ENCODE measurements at regions not wholly inside any gene's neighbourhood (a gene's known extent, or its start where the extent isn't known, plus 50 kb on each side); places are given as distances from the start of the nearest gene placed in this dataset.
"Not testable (repeated sequence)": the region's sequence is repeated elsewhere in the genome, so short reads cannot be mapped to it uniquely, and the experiment has no call there.

- no peak for DNase-seq
These were observed 123.2 kb upstream of the SLC38A4 start for GRCh38 chr12:46948936-46949545.

DNA sequence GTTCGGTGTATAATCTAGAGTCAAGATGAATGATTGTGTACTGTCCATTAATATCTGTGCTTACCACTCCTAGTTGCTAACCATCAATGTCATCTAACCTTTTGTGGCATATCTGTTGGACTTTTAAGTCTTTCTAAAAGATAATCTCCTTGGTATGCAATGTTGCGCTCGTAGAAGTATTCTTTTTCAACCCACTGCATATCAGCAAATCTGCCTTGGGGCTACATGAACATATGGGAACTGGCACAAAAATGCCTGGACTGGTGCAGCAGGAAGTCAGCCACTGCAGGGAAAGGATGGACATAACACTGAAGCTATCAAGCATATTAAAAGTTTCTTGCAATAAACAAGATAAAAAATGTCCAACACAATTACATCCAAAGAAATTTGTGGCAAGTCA lies 124.3 kb upstream of the SLC38A4 start:
- DNase-seq: no peak

DNA sequence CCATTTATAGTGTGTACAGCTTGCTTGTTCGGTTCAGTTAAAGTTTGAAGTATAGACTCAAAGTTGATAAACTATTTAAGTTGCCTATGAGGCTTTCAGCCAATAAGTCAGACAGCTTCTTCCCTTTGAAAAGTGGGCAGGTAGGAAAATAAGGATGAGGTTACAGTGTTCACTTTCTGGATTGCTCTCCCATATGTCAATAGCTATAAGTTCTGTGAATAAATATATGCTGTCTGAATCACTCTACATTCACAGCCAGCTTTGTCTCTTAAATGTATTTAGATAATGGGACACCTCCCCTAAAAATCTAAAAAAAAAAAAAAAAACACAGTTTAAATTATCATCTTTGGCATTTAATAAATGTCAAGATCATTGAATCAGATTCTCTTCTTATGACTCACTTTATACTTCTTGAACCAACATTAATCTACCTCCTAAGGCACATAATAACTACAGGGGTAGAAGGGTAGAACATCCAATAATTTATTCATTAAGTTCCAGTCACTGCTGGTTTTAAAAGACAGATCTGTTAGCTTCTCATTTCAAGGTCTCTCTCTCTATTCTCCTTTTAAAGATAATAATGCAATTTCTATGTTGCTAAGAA lies 126.4 kb upstream of the PCED1B start:
- DNase-seq: no peak

GRCh38 chr12:46956451-46957035 lies 122.9 kb upstream of the PCED1B start:
- no peak for DNase-seq

DNA sequence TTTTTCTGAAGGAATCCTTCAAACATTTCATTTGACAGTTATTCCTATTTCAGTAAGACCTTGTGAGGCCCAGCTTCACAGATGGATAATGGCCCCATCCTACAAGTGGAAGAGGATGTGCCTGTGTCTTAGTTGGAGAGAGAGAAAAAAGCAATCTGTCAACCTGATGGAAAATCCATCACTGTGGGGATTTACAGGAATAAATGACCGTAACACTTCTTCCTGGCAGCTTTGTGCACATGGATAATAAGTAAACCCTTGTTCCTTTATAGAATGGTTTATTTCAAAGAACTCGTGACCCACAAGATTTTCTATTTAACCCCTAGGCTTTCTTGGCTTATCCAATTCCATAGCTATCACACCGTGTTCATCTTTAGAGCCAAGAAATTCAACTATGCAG lies 121.4 kb upstream of the PCED1B start:
- DNase-seq: no peak

GRCh38 chr12:46958599-46959290 lies 120.7 kb upstream of the PCED1B start:
- no peak for DNase-seq

- no peak for DNase-seq
These were observed 119.9 kb upstream of the PCED1B start for GRCh38 chr12:46959502-46959901.

- DNase-seq: no peak
These were observed 118.7 kb upstream of the PCED1B start for GRCh38 chr12:46960681-46961080.

GRCh38 chr12:46963191-46963590 lies 116.2 kb upstream of the PCED1B start:
- no peak for DNase-seq

DNA sequence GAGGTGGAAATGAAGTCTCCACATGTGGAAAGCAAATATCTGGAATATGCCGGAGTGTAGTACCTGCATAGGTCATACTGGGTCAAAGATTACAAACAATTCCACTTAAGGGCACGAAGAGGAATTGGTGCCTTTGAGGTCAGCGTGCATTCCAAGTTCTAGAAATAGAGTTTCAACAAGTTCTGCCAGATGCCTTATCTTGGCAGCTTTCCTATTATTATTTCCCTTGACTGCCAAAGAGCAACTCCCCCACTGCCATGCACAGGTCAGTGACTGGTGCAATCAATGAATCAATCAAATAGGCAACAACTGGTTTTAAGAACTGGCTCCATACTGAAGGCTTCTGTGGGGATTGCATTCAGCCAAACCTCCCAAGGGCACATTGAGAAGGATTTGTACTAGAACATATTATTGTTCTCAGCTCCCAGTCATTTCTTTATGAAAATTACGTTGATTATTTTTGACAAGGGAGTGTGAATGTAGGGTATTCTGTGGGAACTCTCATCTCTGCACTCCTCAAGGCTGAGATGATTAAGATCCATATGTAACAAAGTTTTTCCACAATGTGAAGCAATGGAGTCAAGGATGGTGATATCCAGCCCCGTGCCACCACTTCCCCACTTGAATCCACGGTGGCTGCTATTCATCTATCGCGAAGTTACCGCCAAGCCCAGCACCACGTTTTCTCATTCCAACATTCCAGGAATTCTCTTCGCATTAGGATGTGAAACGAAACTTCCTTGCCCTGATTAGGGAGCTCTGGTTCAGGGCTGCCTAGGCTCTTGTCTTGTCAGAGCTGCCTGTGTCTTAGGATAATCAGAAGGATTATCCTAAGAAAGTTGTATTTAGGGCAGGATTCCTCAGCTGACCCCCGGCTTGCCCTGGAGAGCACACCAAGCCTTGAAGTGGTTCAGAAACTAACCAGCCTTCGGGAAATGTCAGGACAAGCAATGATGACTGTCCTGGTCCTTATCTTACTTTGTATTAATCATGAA lies 115.1 kb upstream of the PCED1B start:
- DNase-seq: no peak

- DNase-seq: no peak
These were observed 114.3 kb upstream of the PCED1B start for GRCh38 chr12:46965137-46965536.

DNA sequence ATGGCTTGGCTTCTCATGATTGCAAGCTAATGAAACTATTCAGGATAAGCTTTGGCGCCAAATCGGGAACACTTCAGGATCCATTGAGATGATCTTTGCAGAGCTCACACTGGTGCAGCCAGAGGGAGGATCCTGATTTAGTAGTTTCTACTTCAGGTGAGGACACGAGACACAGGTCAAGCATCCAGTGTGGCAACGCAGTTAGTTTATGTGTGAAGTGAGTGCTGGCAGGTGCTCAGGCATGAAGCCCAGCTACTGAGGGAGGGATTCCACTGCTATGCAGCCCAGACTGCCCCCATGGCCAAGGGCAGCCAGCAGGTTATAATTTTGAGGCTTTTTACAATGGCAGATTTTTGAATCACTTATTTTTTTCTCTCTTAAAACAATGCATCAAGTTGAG lies 113.5 kb upstream of the PCED1B start:
- DNase-seq: no peak

- no peak for DNase-seq
These were observed 108.8 kb upstream of the PCED1B start for GRCh38 chr12:46970636-46971035.

- DNase-seq: not testable (repeated sequence)
These were observed 105.5 kb upstream of the PCED1B start for GRCh38 chr12:46973937-46974336.

DNA sequence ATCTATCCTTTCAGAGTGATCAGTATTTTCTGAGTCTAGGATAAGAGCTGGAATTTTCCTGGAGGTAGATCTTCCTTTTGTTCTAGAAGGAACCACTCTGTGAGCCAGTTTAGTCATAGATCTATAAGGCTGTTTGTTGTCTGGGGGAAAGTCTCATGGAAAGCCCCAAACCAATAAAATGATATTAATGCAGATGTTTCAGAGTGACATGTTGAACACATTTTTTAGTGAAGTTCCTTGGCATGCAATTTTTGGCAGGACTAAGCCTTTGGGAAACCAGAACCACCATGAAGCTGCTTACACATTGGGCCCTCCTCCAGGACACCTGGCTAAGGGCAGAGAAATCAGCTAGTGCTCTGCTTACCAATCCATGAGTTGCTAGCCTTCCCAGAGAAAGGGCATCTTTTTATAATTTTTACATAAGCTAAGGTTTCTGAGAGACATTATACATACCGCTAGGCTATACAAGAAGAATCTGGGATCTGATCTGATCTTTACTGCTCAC lies 101.5 kb upstream of the PCED1B start:
- no peak for DNase-seq

DNA sequence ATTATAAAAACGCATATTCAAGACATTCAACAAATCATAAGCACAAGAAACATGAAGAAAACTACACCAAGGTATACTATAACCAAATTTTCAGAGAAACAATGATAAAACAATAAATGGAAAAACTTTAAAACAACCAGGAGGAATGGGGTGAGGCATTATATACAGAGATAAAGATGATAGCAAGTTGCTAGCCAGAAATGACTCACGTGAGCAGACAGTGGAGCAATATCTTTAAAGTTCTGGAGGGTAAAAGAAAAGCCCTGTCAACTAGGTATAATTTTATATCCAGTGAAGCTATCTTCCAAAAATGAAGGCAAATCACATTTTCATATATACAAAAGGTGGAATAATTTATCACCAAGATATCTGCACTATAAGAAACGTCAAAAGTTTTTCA lies 97.8 kb upstream of the PCED1B start:
- DNase-seq: no peak

DNA sequence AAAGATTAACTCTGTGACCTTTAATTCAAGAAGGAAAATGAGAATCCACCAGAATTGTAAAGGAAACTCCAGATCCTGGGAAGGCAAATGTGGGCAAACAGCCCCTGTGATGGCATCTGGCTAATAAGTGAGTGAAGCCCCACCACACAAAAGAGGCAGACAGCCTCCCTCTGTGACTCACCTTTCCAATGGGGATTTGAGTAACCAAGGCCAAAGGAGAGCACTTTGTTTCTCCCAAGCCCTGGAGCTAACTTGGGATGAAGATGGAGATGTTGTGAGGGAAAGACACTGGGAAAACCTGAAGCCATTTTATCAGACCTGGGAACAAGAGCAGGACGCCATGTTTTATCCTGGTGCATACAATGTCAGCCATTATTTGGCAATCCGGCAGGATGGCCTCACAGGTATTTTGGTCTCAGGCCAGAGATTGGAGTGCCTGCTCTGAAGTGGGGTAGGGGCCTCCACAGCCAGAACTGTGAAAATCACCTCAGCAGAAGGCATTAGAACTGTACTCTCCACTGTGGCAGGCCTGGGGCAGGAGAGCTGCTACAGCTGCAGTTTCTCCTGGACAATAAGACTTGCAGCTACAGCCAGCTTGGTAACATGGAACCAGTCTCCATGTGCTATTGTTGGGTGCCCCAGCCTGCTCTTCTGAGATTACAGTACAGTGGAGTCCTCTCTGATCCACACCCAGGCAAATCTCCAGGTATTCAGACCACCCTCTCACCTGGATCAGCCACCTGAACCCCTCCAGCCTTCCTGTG lies 96.6 kb upstream of the PCED1B start:
- no peak for DNase-seq

DNA sequence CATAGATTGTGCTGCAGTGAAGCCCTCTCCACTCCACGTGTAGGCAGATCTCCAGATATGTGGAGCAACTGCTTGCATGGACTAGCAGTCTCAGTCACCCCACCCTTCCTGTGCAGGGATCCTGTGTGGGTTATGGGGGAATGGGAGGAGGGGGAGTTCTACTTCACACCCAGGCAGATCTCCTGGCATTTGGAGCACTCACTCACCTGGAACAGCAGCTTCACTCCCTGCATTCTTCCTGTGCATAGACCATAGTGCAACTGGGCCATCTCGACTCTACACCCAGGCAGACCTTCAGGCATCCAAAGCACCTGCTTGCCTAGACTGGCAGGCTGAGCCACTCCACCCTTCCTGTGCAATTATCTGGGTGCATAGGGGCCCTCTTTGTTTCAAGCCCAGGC lies 96.0 kb upstream of the PCED1B start:
- no peak for DNase-seq

GRCh38 chr12:46983959-46984841 lies 95.2 kb upstream of the PCED1B start:
- DNase-seq: no peak

DNA sequence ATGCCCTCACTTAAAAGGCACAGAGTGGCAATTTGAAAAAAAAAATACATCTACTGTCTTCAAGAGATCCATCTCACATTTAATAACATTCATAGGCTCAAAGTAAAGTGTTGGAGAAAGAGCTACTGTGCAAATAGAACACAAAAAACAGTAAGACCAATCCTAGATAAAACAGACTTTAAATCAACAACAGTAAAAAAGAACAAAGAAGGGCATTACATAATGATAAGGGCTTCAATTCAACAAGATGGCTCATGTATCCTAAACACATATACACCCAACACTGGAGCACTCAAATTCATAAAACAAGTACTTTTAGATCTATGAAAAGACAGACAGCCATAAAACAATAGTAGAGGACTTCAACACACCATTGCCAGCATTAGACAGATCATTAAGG lies 93.6 kb upstream of the PCED1B start:
- DNase-seq: no peak

- DNase-seq: not testable (repeated sequence)
These were observed 91.3 kb upstream of the PCED1B start for GRCh38 chr12:46988122-46988521.
